SK-N-SH (cell line): ENCODE measurements at regions not wholly inside any gene's neighbourhood (a gene's known extent, or its start where the extent isn't known, plus 50 kb on each side); places are given as distances from the start of the nearest gene placed in this dataset.

Source experiments
- CTCF ChIA-PET: fragments of 300-600, 350-600 bp; formaldehyde crosslinking; extraction: SDS; loops from one replicate; lab custom pipeline; 2021; lab: Yijun Ruan, JAX
- POLR2A ChIA-PET: fragments of 350-600 bp; sonication (Branson Sonifier 250); formaldehyde crosslinking; extraction: SDS; loops from one replicate; lab custom pipeline; 2020; ENCODE audit warnings: antibody characterized with exemption, inconsistent platforms; lab: Yijun Ruan, JAX
- DNase-seq: peaks from one replicate; pipeline ENCODE4 v3.0.0; 2012
- H2AFZ ChIP-seq: fragments of 200-600 bp; sonication (generic); 2 replicates; pipeline ENCODE4 v1.8.1; 2016; ENCODE audit warnings: antibody characterized with exemption, mild to moderate bottlenecking, low read depth
- H3F3A ChIP-seq: fragments of 200-600 bp; sonication (generic); replicated peaks from 2 replicates; pipeline ENCODE3; 2016; ENCODE audit warnings: antibody characterized with exemption, mild to moderate bottlenecking; ENCODE audit not compliant: insufficient read depth
- H3K27ac ChIP-seq, 2 experiments: fragments of 200-500 bp in 1 of 2; fragments of 200-600 bp in 1 of 2; sonication (Bioruptor generic) in 1 of 2; sonication (generic), shearing (Covaris generic) in 1 of 2; 2 replicates each; pipeline versions ENCODE4 v1.5.1 to v1.6.1; 2014 to 2016; ENCODE audit warnings: low read depth in 2 of 2, inconsistent platforms in 1 of 2, low read length in 1 of 2, mild to moderate bottlenecking in 1 of 2, mixed read lengths in 1 of 2
- H3K27me3 ChIP-seq: fragments of 200-600 bp; sonication (generic), shearing (Covaris generic); 2 replicates; pipeline ENCODE4 v1.6.1; 2016; ENCODE audit warnings: mixed run types; ENCODE audit not compliant: insufficient read depth
- H3K36me3 ChIP-seq, 2 experiments: fragments of 200-500 bp in 1 of 2; fragments of 200-600 bp in 1 of 2; sonication (Bioruptor generic) in 1 of 2; sonication (generic) in 1 of 2; replicated peaks in 1 of 2; 2 replicates each; pipeline versions ENCODE3 to v1.5.1; 2014 to 2016; ENCODE audit warnings: low read length in 1 of 2, mild to moderate bottlenecking in 1 of 2; ENCODE audit not compliant: insufficient read depth in 2 of 2, control insufficient read depth in 1 of 2
- H3K4me1 ChIP-seq, 2 experiments: fragments of 200-500 bp in 1 of 2; fragments of 200-600 bp in 1 of 2; sonication (Bioruptor generic) in 1 of 2; sonication (generic), shearing (Covaris generic) in 1 of 2; 2 replicates each; pipeline versions ENCODE4 v1.5.1 to v1.6.1; 2014 to 2016; ENCODE audit warnings: low read depth in 1 of 2, low read length in 1 of 2, mixed run types in 1 of 2; ENCODE audit not compliant: insufficient read depth in 2 of 2, control insufficient read depth in 1 of 2
- H3K4me2 ChIP-seq: fragments of 200-600 bp; sonication (generic), shearing (Covaris generic); 2 replicates; pipeline ENCODE4 v1.6.1; 2017; ENCODE audit warnings: mixed run types
- H3K4me3 ChIP-seq, 2 experiments: fragments of 200-500 bp in 1 of 2; fragments of 200-600 bp in 1 of 2; sonication (Bioruptor generic) in 1 of 2; sonication (generic), shearing (Covaris generic) in 1 of 2; 2 replicates each; pipeline versions ENCODE4 v1.5.1 to v1.8.1; 2014 to 2016; ENCODE audit warnings: low read depth in 2 of 2, inconsistent platforms in 1 of 2, low read length in 1 of 2, mild to moderate bottlenecking in 1 of 2, mixed read lengths in 1 of 2, moderate library complexity in 1 of 2
- H3K79me2 ChIP-seq: fragments of 200-600 bp; sonication (generic); 2 replicates; pipeline ENCODE4 v1.8.1; 2017; ENCODE audit warnings: mild to moderate bottlenecking; ENCODE audit not compliant: insufficient read depth
- H3K9ac ChIP-seq: fragments of 200-600 bp; sonication (generic); 2 replicates; pipeline ENCODE4 v1.6.1; 2017; ENCODE audit warnings: mixed run types
- H3K9me2 ChIP-seq: fragments of 200-600 bp; sonication (generic); 2 replicates; pipeline ENCODE4 v1.6.1; 2017; ENCODE audit warnings: mixed run types
- H3K9me3 ChIP-seq: fragments of 200-600 bp; sonication (generic); 2 replicates; pipeline ENCODE4 v1.6.1; 2017; ENCODE audit warnings: mixed run types, mild to moderate bottlenecking, moderate library complexity
- H4K20me1 ChIP-seq: fragments of 200-600 bp; sonication (generic); 2 replicates; pipeline ENCODE4 v1.6.1; 2017; ENCODE audit warnings: mild to moderate bottlenecking, mixed run types; ENCODE audit not compliant: insufficient read depth
- ELF1 ChIP-seq: IDR thresholded peaks from 2 replicates; pipeline ENCODE4 v1.4.0; 2012
- EP300 ChIP-seq, 2 experiments: IDR thresholded peaks; 2 replicates each; pipeline versions ENCODE4 v1.4.0 to v1.6.1; 2012; ENCODE audit warnings: borderline replicate concordance in 1 of 2, low read depth in 1 of 2, low read length in 1 of 2
- FOSL2 ChIP-seq: IDR thresholded peaks from 2 replicates; pipeline ENCODE4 v1.4.0; 2012; ENCODE audit warnings: low read depth, mild to moderate bottlenecking, moderate library complexity, borderline replicate concordance
- FOXJ3 ChIP-seq: sonication (generic); formaldehyde crosslinking; IDR thresholded peaks from 2 replicates; pipeline ENCODE4 v1.5.1; 2020; ENCODE audit warnings: mild to moderate bottlenecking, missing genetic modification reagents
- GABPA ChIP-seq: IDR thresholded peaks from 2 replicates; pipeline ENCODE4 v1.4.0; 2012; ENCODE audit warnings: low read depth, mild to moderate bottlenecking
- GATA2 ChIP-seq: sonication (generic); formaldehyde crosslinking; IDR thresholded peaks from 2 replicates; pipeline ENCODE4 v1.5.0; 2020; ENCODE audit warnings: mild to moderate bottlenecking, missing genetic modification reagents
- IRF3 ChIP-seq: fragments of 150-350 bp; IDR thresholded peaks from 2 replicates; pipeline ENCODE4 v1.6.1; 2016; ENCODE audit warnings: mild to moderate bottlenecking, low read depth, low read length
- MAX ChIP-seq: IDR thresholded peaks from 2 replicates; pipeline ENCODE4 v1.4.0; 2012; ENCODE audit warnings: low read depth
- MEF2A ChIP-seq: IDR thresholded peaks from 2 replicates; pipeline ENCODE4 v1.4.0; 2012; ENCODE audit warnings: low read depth, borderline replicate concordance
- NFIC ChIP-seq: IDR thresholded peaks from 2 replicates; pipeline ENCODE4 v1.4.0; 2012; ENCODE audit warnings: borderline replicate concordance
- PBX3 ChIP-seq: IDR thresholded peaks from 2 replicates; pipeline ENCODE4; 2012
- RCOR1 ChIP-seq: fragments of 150-350 bp; IDR thresholded peaks from 2 replicates; pipeline ENCODE4 v1.6.1; 2017; ENCODE audit warnings: antibody characterized with exemption, low read length
- RFX5 ChIP-seq: IDR thresholded peaks from 2 replicates; pipeline ENCODE4 v1.6.1; 2012; ENCODE audit warnings: mild to moderate bottlenecking, improper control_type of control experiment, low read length
- TAF1 ChIP-seq: IDR thresholded peaks from 2 replicates; pipeline ENCODE4 v1.6.1; 2012; ENCODE audit warnings: low read depth, mild to moderate bottlenecking, low read length, moderate library complexity, borderline replicate concordance
- TEAD4 ChIP-seq: IDR thresholded peaks from 2 replicates; pipeline ENCODE4 v1.4.0; 2012; ENCODE audit warnings: mild to moderate bottlenecking, borderline replicate concordance; ENCODE audit not compliant: insufficient read depth
- USF1 ChIP-seq: IDR thresholded peaks from 2 replicates; pipeline ENCODE4 v1.4.0; 2012; ENCODE audit warnings: low read depth, borderline replicate concordance
- USF2 ChIP-seq: fragments of 150-350 bp; IDR thresholded peaks from 2 replicates; pipeline ENCODE4 v1.6.1; 2017; ENCODE audit warnings: antibody characterized with exemption, low read length, low read depth, borderline replicate concordance
- YY1 ChIP-seq: IDR thresholded peaks from 2 replicates; pipeline ENCODE4 v1.4.0; 2012; ENCODE audit warnings: low read depth, mild to moderate bottlenecking
- ZBTB33 ChIP-seq: IDR thresholded peaks from 2 replicates; pipeline ENCODE4 v1.4.0; 2012; ENCODE audit warnings: low read depth, borderline replicate concordance
- WGBS: methylation state at CpG from one replicate; pipeline ENCODE4 v1.1.6; 2017; ENCODE audit warnings: low lambda C conversion rate; 5-methylcytosine and 5-hydroxymethylcytosine counted together

GRCh38 chr10:10223131-10223530, 794.5 kb upstream of the CELF2 start:
- H3K79me2 ChIP-seq = no peaks in the 10 kb centered on the region
- WGBS = 42% methylated on average over 3 of the region's 3 CpGs
- H3K4me3 ChIP-seq = no peak overlapping the region
- no peaks in the 10 kb centered on the region for H3K9me3 ChIP-seq
- no peaks in the 10 kb centered on the region for H3F3A ChIP-seq
- no peak overlapping the region for H3K27ac ChIP-seq
- ChIA-PET POLR2A (no interaction called here), CTCF (no interaction called here)
- H3K36me3 ChIP-seq = no peaks in the 10 kb centered on the region
- no peak overlapping the region for H3K4me2 ChIP-seq
- no peak for DNase-seq
- 0 out of 2 replicates have a peak, but pooled peaks cover under 1% of the 10 kb centered on the region for H3K9me2 ChIP-seq
- TF ChIP-seq FOXJ3 (CRISPR knock-in tag) (no peak), RFX5 (no peak), ZBTB33 (no peak), GATA2 (CRISPR knock-in tag) (no peak), YY1 (no peak), TEAD4 (no peak), NFIC (no peak), GABPA (no peak), USF1 (no peak), EP300 (IDR thresholded peaks at IDR 0.05; ENCODE audit: borderline replicate concordance in 1 of 2, low read depth in 1 of 2, low read length in 1 of 2) (no peak), PBX3 (no peak), TAF1 (no peak), USF2 (no peak), RCOR1 (no peak), ELF1 (no peak), FOSL2 (no peak), IRF3 (no peak), MEF2A (no peak), MAX (no peak)
- H2AFZ ChIP-seq = no peak overlapping the region
- H3K9ac ChIP-seq = no peak overlapping the region
- no peaks in the 10 kb centered on the region for H3K4me1 ChIP-seq
- no peaks in the 10 kb centered on the region for H3K27me3 ChIP-seq
- H4K20me1 ChIP-seq = no peaks in the 10 kb centered on the region
